OCI-LY3 (cell line): ENCODE measurements at regions not wholly inside any gene's neighbourhood (a gene's known extent, or its start where the extent isn't known, plus 50 kb on each side); places are given as distances from the start of the nearest gene placed in this dataset.

Source experiments
- H2AFZ ChIP-seq: fragments of 200-600, 300-600 bp; shearing (Covaris generic); 2 replicates; pipeline ENCODE4 v1.6.0; 2014; ENCODE audit warnings: antibody characterized with exemption, low read depth, low read length
- H3K27ac ChIP-seq: fragments of 200-600, 300-600 bp; sonication (generic); 2 replicates; pipeline ENCODE4 v1.5.1; 2014; ENCODE audit warnings: mild to moderate bottlenecking, low read length, moderate library complexity, mixed read lengths
- H3K27me3 ChIP-seq: fragments of 200-600, 300-600 bp; sonication (generic); 2 replicates; pipeline ENCODE4 v1.6.1; 2014; ENCODE audit warnings: low read depth, low read length, mixed read lengths
- H3K36me3 ChIP-seq: fragments of 200-600, 300-600 bp; sonication (generic); replicated peaks from 2 replicates; pipeline ENCODE3; 2014; ENCODE audit warnings: low read depth, low read length, mixed read lengths
- H3K4me1 ChIP-seq: fragments of 300-600, 200-600 bp; sonication (generic); 2 replicates; pipeline ENCODE4 v1.6.1; 2014; ENCODE audit warnings: low read length, mixed read lengths
- H3K4me2 ChIP-seq: fragments of 200-600, 300-600 bp; sonication (generic); 2 replicates; pipeline ENCODE4 v1.6.1; 2014; ENCODE audit warnings: low read length, mixed read lengths
- H3K4me3 ChIP-seq: fragments of 300-600, 200-600 bp; sonication (generic); 2 replicates; pipeline ENCODE4 v1.5.1; 2014; ENCODE audit warnings: antibody characterized with exemption, mild to moderate bottlenecking, low read length, moderate library complexity
- H3K79me2 ChIP-seq: fragments of 300-600, 200-600 bp; shearing (Covaris generic); 2 replicates; pipeline ENCODE4 v1.6.1; 2014; ENCODE audit warnings: mild to moderate bottlenecking, low read length, mixed read lengths
- H3K9ac ChIP-seq: fragments of 300-600, 200-600 bp; shearing (Covaris generic); 2 replicates; pipeline ENCODE4 v1.6.0; 2014; ENCODE audit warnings: mild to moderate bottlenecking, low read length, moderate library complexity
- H3K9me3 ChIP-seq: fragments of 200-600, 300-600 bp; shearing (Covaris generic); 2 replicates; pipeline ENCODE4 v1.6.1; 2014; ENCODE audit warnings: low read length, mixed read lengths; ENCODE audit not compliant: insufficient read depth
- H4K20me1 ChIP-seq: fragments of 200-600, 300-600 bp; sonication (generic); 2 replicates; pipeline ENCODE4 v1.6.1; 2016; ENCODE audit warnings: low read length, mixed read lengths; ENCODE audit not compliant: insufficient read depth
- CTCF ChIP-seq: fragments of 200-600, 300-600 bp; sonication (generic); IDR thresholded peaks from 2 replicates; pipeline ENCODE4 v1.5.1; 2014; ENCODE audit warnings: antibody characterized with exemption, low read length, low read depth
- EZH2phosphoT487 ChIP-seq: fragments of 200-600 bp; shearing (Covaris generic); IDR thresholded peaks from 2 replicates; pipeline ENCODE4 v1.6.1; 2018; ENCODE audit warnings: antibody characterized with exemption, mixed run types, low read depth

GRCh38 chr11:32312865-32313403, 122.4 kb downstream of the WT1 start:
- Histone ChIP-seq H3K4me2 (peak overlapping the region; percentile 54), H4K20me1 (no peaks in the 10 kb centered on the region), H3K9ac (no peak overlapping the region), H3K4me1 (peaks cover 6% of the 10 kb centered on the region), H3K27me3 (no peaks in the 10 kb centered on the region), H3K9me3 (no peaks in the 10 kb centered on the region), H3K4me3 (peak overlapping the region; percentile 40; the same call in 1 of the 2 replicates), H3K36me3 (no peaks in the 10 kb centered on the region), H3K27ac (no peak overlapping the region), H2AFZ (0 out of 2 replicates have a peak overlapping the region, but pooled peaks have one; percentile 18), H3K79me2 (no peaks in the 10 kb centered on the region)
- TF ChIP-seq CTCF (peak; percentile 73), EZH2phosphoT487 (no peak)

GRCh38 chr11:32313477-32313876, 121.9 kb downstream of the WT1 start:
- Histone ChIP-seq H3K79me2 (no peaks in the 10 kb centered on the region), H3K9ac (no peak overlapping the region), H3K9me3 (no peaks in the 10 kb centered on the region), H3K36me3 (no peaks in the 10 kb centered on the region), H4K20me1 (no peaks in the 10 kb centered on the region), H3K27ac (no peak overlapping the region), H2AFZ (0 out of 2 replicates have a peak overlapping the region, but pooled peaks have one; percentile 18), H3K4me1 (peaks cover 6% of the 10 kb centered on the region), H3K4me3 (no peak overlapping the region), H3K4me2 (no peak overlapping the region), H3K27me3 (no peaks in the 10 kb centered on the region)
- no peak for TF ChIP-seq EZH2phosphoT487
- TF ChIP-seq CTCF: no peak

- no peak overlapping the region for H3K4me2 ChIP-seq
- H3K27me3 ChIP-seq: peaks cover 9% of the 10 kb centered on the region
- no peaks in the 10 kb centered on the region for H3K36me3 ChIP-seq
- H3K79me2 ChIP-seq: no peaks in the 10 kb centered on the region
- H3K4me3 ChIP-seq: no peak overlapping the region
- no peak overlapping the region for H3K9ac ChIP-seq
- H4K20me1 ChIP-seq: no peaks in the 10 kb centered on the region
- H3K9me3 ChIP-seq: no peaks in the 10 kb centered on the region
- no peak overlapping the region for H2AFZ ChIP-seq
- no peak overlapping the region for H3K27ac ChIP-seq
- TF ChIP-seq EZH2phosphoT487 (no peak), CTCF (no peak)
- H3K4me1 ChIP-seq: peaks cover 6% of the 10 kb centered on the region
These were observed 120.2 kb downstream of the WT1 start for GRCh38 chr11:32315121-32315520.

GRCh38 chr11:32316232-32316631, 119.1 kb downstream of the WT1 start:
- Histone ChIP-seq H3K4me1 (peaks cover 6% of the 10 kb centered on the region), H3K9ac (no peak overlapping the region), H3K4me2 (no peak overlapping the region), H2AFZ (no peak overlapping the region), H3K27ac (no peak overlapping the region), H3K36me3 (no peaks in the 10 kb centered on the region), H3K79me2 (no peaks in the 10 kb centered on the region), H4K20me1 (no peaks in the 10 kb centered on the region), H3K27me3 (peaks cover 17% of the 10 kb centered on the region), H3K9me3 (no peaks in the 10 kb centered on the region), H3K4me3 (no peak overlapping the region)
- TF ChIP-seq EZH2phosphoT487: no peak
- no peak for TF ChIP-seq CTCF
